Activated T-cell treated with anti-CD3 and anti-CD28 coated beads for 48 hours (primary cell): ENCODE measurements at regions not wholly inside any gene's neighbourhood (a gene's known extent, or its start where the extent isn't known, plus 50 kb on each side); places are given as distances from the start of the nearest gene placed in this dataset.
"Not testable (repeated sequence)": the region's sequence is repeated elsewhere in the genome, so short reads cannot be mapped to it uniquely, and the experiment has no call there.

Experiments
- DNase-seq: peaks from one replicate; pipeline ENCODE4 v3.0.0-alpha.2; 2020; ENCODE audit warnings: low read depth

DNA sequence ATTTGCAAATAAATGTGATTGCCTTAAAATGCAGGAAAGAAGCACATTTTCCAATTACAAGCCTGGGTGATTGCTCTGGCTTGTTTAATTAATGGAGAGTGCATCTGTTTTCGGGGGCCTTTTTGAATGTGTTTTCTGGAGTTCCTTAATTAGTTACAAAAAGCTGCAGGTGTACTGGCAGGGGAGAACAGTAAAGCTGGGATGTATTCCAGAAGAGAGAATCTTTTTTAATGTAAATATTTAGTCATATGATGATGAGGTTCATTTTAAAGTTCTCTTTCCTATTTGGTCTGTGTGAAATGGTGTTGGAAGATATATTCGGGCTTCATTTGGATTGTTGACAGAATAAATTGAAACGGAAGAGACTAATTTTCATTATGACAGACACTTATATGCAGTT, 70.9 kb upstream of the N4BP1 start:
- no peak for DNase-seq

DNA sequence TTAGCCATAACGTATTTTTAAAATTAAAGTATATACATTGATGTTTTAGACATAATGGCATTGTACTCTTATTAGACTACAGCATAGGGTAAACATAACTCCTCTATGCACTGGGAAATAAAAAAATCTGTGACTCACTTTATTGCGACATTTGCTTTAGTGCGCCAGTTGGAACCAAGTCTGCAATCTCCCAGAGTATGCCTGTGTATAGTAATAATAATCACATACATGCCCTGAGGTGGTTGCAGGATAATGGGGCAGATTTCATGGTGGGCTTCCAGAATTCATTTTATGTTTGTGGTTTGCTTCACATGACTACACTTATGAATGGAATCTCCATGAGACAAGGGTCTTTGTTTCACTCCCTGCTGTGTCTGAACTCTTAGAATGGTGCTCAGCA, 66.9 kb upstream of the N4BP1 start:
- no peak for DNase-seq

GRCh38 chr16:48668184-48668583, 58.2 kb upstream of the N4BP1 start:
- DNase-seq = not testable (repeated sequence)

GRCh38 chr16:48659940-48660339, 50.0 kb upstream of the N4BP1 start:
- no peak for DNase-seq
